ENCODE measurements at regions not wholly inside any gene's neighbourhood (a gene's known extent, or its start where the extent isn't known, plus 50 kb on each side); places are given as distances from the start of the nearest gene placed in this dataset.

DNA sequence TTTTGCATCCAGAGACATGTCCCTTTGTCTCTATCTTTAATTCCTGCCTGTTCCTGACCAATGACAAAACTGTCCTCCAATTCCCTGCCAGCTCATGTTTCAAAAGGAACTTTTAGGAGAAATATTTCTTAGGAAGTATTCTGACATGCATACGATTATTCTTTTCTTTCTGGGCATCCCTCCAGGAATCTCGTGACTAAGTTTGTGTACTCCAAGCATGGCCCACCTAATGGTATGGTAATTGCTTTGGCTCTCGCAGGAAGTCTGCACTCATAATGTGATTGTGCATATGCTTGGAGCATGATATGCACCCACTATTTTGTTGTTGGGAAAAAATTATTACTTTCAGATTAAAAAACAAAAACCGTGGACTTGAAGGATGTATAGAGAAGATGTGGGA is 256.4 kb downstream of the PRDM2 start:
- TF ChIP-seq, protein P1, sequence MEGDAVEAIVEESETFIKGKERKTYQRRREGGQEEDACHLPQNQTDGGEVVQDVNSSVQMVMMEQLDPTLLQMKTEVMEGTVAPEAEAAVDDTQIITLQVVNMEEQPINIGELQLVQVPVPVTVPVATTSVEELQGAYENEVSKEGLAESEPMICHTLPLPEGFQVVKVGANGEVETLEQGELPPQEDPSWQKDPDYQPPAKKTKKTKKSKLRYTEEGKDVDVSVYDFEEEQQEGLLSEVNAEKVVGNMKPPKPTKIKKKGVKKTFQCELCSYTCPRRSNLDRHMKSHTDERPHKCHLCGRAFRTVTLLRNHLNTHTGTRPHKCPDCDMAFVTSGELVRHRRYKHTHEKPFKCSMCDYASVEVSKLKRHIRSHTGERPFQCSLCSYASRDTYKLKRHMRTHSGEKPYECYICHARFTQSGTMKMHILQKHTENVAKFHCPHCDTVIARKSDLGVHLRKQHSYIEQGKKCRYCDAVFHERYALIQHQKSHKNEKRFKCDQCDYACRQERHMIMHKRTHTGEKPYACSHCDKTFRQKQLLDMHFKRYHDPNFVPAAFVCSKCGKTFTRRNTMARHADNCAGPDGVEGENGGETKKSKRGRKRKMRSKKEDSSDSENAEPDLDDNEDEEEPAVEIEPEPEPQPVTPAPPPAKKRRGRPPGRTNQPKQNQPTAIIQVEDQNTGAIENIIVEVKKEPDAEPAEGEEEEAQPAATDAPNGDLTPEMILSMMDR (conservative IDR thresholded peaks at IDR 0.05 in 1 of 2, IDR thresholded peaks at IDR 0.05 in 1 of 2; ENCODE audit: extremely low read depth in 1 of 2, insufficient read depth in 1 of 2, low read depth in 1 of 2, low read length in 2 of 2), result no peak
- no peak for TF ChIP-seq EZH2 (IDR thresholded peaks at IDR 0.05; ENCODE audit: borderline replicate concordance, low read length)

Measured in mammary epithelial cell (primary cell).